ENCODE measurements at regions not wholly inside any gene's neighbourhood (a gene's known extent, or its start where the extent isn't known, plus 50 kb on each side); places are given as distances from the start of the nearest gene placed in this dataset.

- DNase-seq (ENCODE audit: low spot score): no peak
- no peak for TF ChIP-seq CTCF (IDR thresholded peaks at IDR 0.05; ENCODE audit: extremely low read depth, missing control alignments)
Measured at GRCh38 chr4:128341634-128342033, 54.0 kb upstream of the PGRMC2 start.

GRCh38 chr4:128338634-128339355, 51.2 kb upstream of the PGRMC2 start:
- no peak for DNase-seq (ENCODE audit: low spot score)
- TF ChIP-seq CTCF (IDR thresholded peaks at IDR 0.05; ENCODE audit: extremely low read depth, missing control alignments): no peak

- no peak for DNase-seq (ENCODE audit: low spot score)
- TF ChIP-seq CTCF (IDR thresholded peaks at IDR 0.05; ENCODE audit: extremely low read depth, missing control alignments): no peak
Measured at GRCh38 chr4:128337863-128338262, 50.2 kb upstream of the PGRMC2 start.

Data from GM20000 (cell line).